ENCODE measurements at regions not wholly inside any gene's neighbourhood (a gene's known extent, or its start where the extent isn't known, plus 50 kb on each side); places are given as distances from the start of the nearest gene placed in this dataset.
"Not testable (repeated sequence)": the region's sequence is repeated elsewhere in the genome, so short reads cannot be mapped to it uniquely, and the experiment has no call there.

- Histone ChIP-seq H3K27ac (no peak overlapping the region), H3K4me3 (no peak overlapping the region), H3K36me3 (ENCODE audit: insufficient read depth, low read length) (no peaks in the 10 kb centered on the region), H3K9ac (ENCODE audit: insufficient read length) (no peak overlapping the region), H3K9me3 (ENCODE audit: low read depth, low read length) (no peaks in the 10 kb centered on the region)
- TF ChIP-seq FOXP2 (optimal IDR thresholded peaks at IDR 0.05; ENCODE audit: control extremely low read depth, extremely low read length, insufficient read depth) (no peak), POLR2AphosphoS5 (IDR thresholded peaks at IDR 0.05; ENCODE audit: borderline replicate concordance, low read depth, low read length) (no peak), EZH2 (IDR thresholded peaks at IDR 0.05) (no peak)
- DNase-seq (ENCODE audit: low read depth, low spot score), result no peak
Observed at GRCh38 chr11:87767615-87768014, 407.6 kb downstream of the RAB38 start.

- H3K27ac ChIP-seq; H3K36me3 ChIP-seq (ENCODE audit: insufficient read depth, low read length); H3K9me3 ChIP-seq (ENCODE audit: low read depth, low read length); H3K4me3 ChIP-seq; H3K9ac ChIP-seq (ENCODE audit: insufficient read length); DNase-seq (ENCODE audit: low read depth, low spot score): not testable (repeated sequence)
Observed at GRCh38 chr11:87764075-87764474, 411.2 kb downstream of the RAB38 start.

GRCh38 chr11:87754685-87755084, 420.6 kb downstream of the RAB38 start:
- no peaks in the 10 kb centered on the region for H3K36me3 ChIP-seq (ENCODE audit: insufficient read depth, low read length)
- H3K9me3 ChIP-seq (ENCODE audit: low read depth, low read length), result no peaks in the 10 kb centered on the region
- H3K27ac ChIP-seq, result peak overlapping the region; percentile 93
- H3K4me3 ChIP-seq, result no peak overlapping the region; the same call in 1 of the 2 replicates
- DNase-seq (ENCODE audit: low read depth, low spot score), result peak; percentile 86
- no peak overlapping the region for H3K9ac ChIP-seq (ENCODE audit: insufficient read length)
- TF ChIP-seq POLR2AphosphoS5 (IDR thresholded peaks at IDR 0.05; ENCODE audit: borderline replicate concordance, low read depth, low read length) (no peak), EZH2 (IDR thresholded peaks at IDR 0.05) (no peak), FOXP2 (optimal IDR thresholded peaks at IDR 0.05; ENCODE audit: control extremely low read depth, extremely low read length, insufficient read depth) (no peak)

- no peak overlapping the region for H3K9ac ChIP-seq (ENCODE audit: insufficient read length)
- no peaks in the 10 kb centered on the region for H3K9me3 ChIP-seq (ENCODE audit: low read depth, low read length)
- H3K27ac ChIP-seq, result no peak overlapping the region
- DNase-seq (ENCODE audit: low read depth, low spot score), result no peak
- no peaks in the 10 kb centered on the region for H3K36me3 ChIP-seq (ENCODE audit: insufficient read depth, low read length)
- no peak for TF ChIP-seq FOXP2 (optimal IDR thresholded peaks at IDR 0.05; ENCODE audit: control extremely low read depth, extremely low read length, insufficient read depth)
- TF ChIP-seq POLR2AphosphoS5 (IDR thresholded peaks at IDR 0.05; ENCODE audit: borderline replicate concordance, low read depth, low read length), result no peak
- no peak for TF ChIP-seq EZH2 (IDR thresholded peaks at IDR 0.05)
- H3K4me3 ChIP-seq, result no peak overlapping the region
Observed at GRCh38 chr11:87753143-87753542, 422.1 kb downstream of the RAB38 start.

- no peak for TF ChIP-seq FOXP2 (optimal IDR thresholded peaks at IDR 0.05; ENCODE audit: control extremely low read depth, extremely low read length, insufficient read depth)
- TF ChIP-seq POLR2AphosphoS5 (IDR thresholded peaks at IDR 0.05; ENCODE audit: borderline replicate concordance, low read depth, low read length), result no peak
- no peak for TF ChIP-seq EZH2 (IDR thresholded peaks at IDR 0.05)
- 0 out of 2 replicates have a peak overlapping the region, but pooled peaks have one; percentile 4 for H3K27ac ChIP-seq
- no peaks in the 10 kb centered on the region for H3K36me3 ChIP-seq (ENCODE audit: insufficient read depth, low read length)
- H3K9ac ChIP-seq (ENCODE audit: insufficient read length), result no peak overlapping the region
- no peaks in the 10 kb centered on the region for H3K9me3 ChIP-seq (ENCODE audit: low read depth, low read length)
- H3K4me3 ChIP-seq, result peak overlapping the region; percentile 1; the same call in 1 of the 2 replicates
- no peak for DNase-seq (ENCODE audit: low read depth, low spot score)
Observed at GRCh38 chr11:87743007-87743406, 432.2 kb downstream of the RAB38 start.

- Histone ChIP-seq H3K27ac (no peak overlapping the region), H3K36me3 (ENCODE audit: insufficient read depth, low read length) (no peaks in the 10 kb centered on the region), H3K9me3 (ENCODE audit: low read depth, low read length) (no peaks in the 10 kb centered on the region), H3K9ac (ENCODE audit: insufficient read length) (no peak overlapping the region), H3K4me3 (no peak overlapping the region)
- TF ChIP-seq FOXP2 (optimal IDR thresholded peaks at IDR 0.05; ENCODE audit: control extremely low read depth, extremely low read length, insufficient read depth) (no peak), POLR2AphosphoS5 (IDR thresholded peaks at IDR 0.05; ENCODE audit: borderline replicate concordance, low read depth, low read length) (no peak), EZH2 (IDR thresholded peaks at IDR 0.05) (no peak)
- DNase-seq (ENCODE audit: low read depth, low spot score), result no peak
Observed at GRCh38 chr11:87740968-87741367, 434.3 kb downstream of the RAB38 start.

- no peak for TF ChIP-seq POLR2AphosphoS5 (IDR thresholded peaks at IDR 0.05; ENCODE audit: borderline replicate concordance, low read depth, low read length)
- TF ChIP-seq FOXP2 (optimal IDR thresholded peaks at IDR 0.05; ENCODE audit: control extremely low read depth, extremely low read length, insufficient read depth), result no peak
- TF ChIP-seq EZH2 (IDR thresholded peaks at IDR 0.05), result no peak
- Histone ChIP-seq H3K36me3 (ENCODE audit: insufficient read depth, low read length) (no peaks in the 10 kb centered on the region), H3K27ac (peak overlapping the region; percentile 7; the same call in 1 of the 2 replicates)
Observed at GRCh38 chr11:87740451-87740850, 434.8 kb downstream of the RAB38 start.

GRCh38 chr11:87739766-87740165, 435.5 kb downstream of the RAB38 start:
- Histone ChIP-seq H3K9me3 (ENCODE audit: low read depth, low read length) (no peaks in the 10 kb centered on the region), H3K36me3 (ENCODE audit: insufficient read depth, low read length) (no peaks in the 10 kb centered on the region), H3K9ac (ENCODE audit: insufficient read length) (peak overlapping the region; percentile 30), H3K4me3 (peak overlapping the region; percentile 23; the same call in 1 of the 2 replicates), H3K27ac (peak overlapping the region; percentile 73)
- TF ChIP-seq EZH2 (IDR thresholded peaks at IDR 0.05) (no peak), FOXP2 (optimal IDR thresholded peaks at IDR 0.05; ENCODE audit: control extremely low read depth, extremely low read length, insufficient read depth) (no peak), POLR2AphosphoS5 (IDR thresholded peaks at IDR 0.05; ENCODE audit: borderline replicate concordance, low read depth, low read length) (no peak)
- no peak for DNase-seq (ENCODE audit: low read depth, low spot score)

More at GRCh38 chr11:87740451-87740850, 434.8 kb downstream of the RAB38 start:
- Histone ChIP-seq H3K4me3 (no peak overlapping the region), H3K9me3 (ENCODE audit: low read depth, low read length) (no peaks in the 10 kb centered on the region), H3K9ac (ENCODE audit: insufficient read length) (no peak overlapping the region)
- DNase-seq (ENCODE audit: low read depth, low spot score), result no peak

GRCh38 chr11:87739261-87739660, 436.0 kb downstream of the RAB38 start:
- Histone ChIP-seq H3K36me3 (ENCODE audit: insufficient read depth, low read length) (no peaks in the 10 kb centered on the region), H3K4me3 (peak overlapping the region; percentile 23; the same call in 1 of the 2 replicates), H3K9me3 (ENCODE audit: low read depth, low read length) (no peaks in the 10 kb centered on the region)

More at GRCh38 chr11:87739261-87739660, 436.0 kb downstream of the RAB38 start:
- Histone ChIP-seq H3K9ac (ENCODE audit: insufficient read length) (peak overlapping the region; percentile 30), H3K27ac (peak overlapping the region; percentile 73)
- DNase-seq (ENCODE audit: low read depth, low spot score), result no peak
- TF ChIP-seq FOXP2 (optimal IDR thresholded peaks at IDR 0.05; ENCODE audit: control extremely low read depth, extremely low read length, insufficient read depth) (no peak), POLR2AphosphoS5 (IDR thresholded peaks at IDR 0.05; ENCODE audit: borderline replicate concordance, low read depth, low read length) (no peak)
